ENCODE measurements at regions not wholly inside any gene's neighbourhood (a gene's known extent, or its start where the extent isn't known, plus 50 kb on each side); places are given as distances from the start of the nearest gene placed in this dataset.

DNA sequence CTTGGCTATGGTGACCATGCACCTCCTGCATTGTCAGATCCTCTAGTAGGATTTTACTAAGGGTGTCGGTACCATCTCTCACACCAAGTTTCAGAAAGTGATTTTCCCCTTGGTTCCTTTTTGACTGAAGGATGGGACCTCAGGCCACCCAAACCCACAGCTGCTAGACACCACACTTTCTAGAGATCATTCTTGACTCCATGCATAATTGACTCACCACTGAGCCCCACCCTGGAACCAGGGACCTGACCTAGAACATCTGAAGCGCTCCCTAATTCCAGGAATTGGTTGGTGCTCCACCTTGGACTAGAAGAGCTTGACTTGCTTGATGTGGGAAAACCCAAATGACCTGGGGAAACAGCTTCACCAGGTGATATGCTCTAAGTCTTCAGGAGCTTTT lies 206.8 kb upstream of the EGLN3 start:
- Histone ChIP-seq H3K4me1 (ENCODE audit: control insufficient read depth in 1 of 2, insufficient read depth in 2 of 2, low read length in 2 of 2) (no peaks in the 10 kb centered on the region), H3K79me2 (ENCODE audit: insufficient read depth, low read length) (no peaks in the 10 kb centered on the region), H3K27ac (ENCODE audit: low read depth, low read length) (no peak overlapping the region), H2AFZ (ENCODE audit: low read depth, low read length, poor library complexity, severe bottlenecking) (no peak overlapping the region), H3K9ac (ENCODE audit: low read length) (no peak overlapping the region), H4K20me1 (ENCODE audit: insufficient read depth) (no peaks in the 10 kb centered on the region), H3K4me2 (ENCODE audit: low read length) (no peak overlapping the region), H3K9me2 (ENCODE audit: insufficient read depth) (no peaks in the 10 kb centered on the region), H3K36me3 (ENCODE audit: control insufficient read depth in 1 of 2, insufficient read depth in 2 of 2, low read length in 2 of 2) (no peaks in the 10 kb centered on the region), H3K27me3 (ENCODE audit: insufficient read depth, low read length) (peaks cover 9% of the 10 kb centered on the region), H3K4me3 (replicated peaks in 1 of 2; ENCODE audit: low read depth in 1 of 2, low read length in 2 of 2) (no peak overlapping the region), H3K9me3 (ENCODE audit: control insufficient read depth in 1 of 2, insufficient read depth in 1 of 2, low read depth in 1 of 2, low read length in 2 of 2) (no peaks in the 10 kb centered on the region)
- no peak for DNase-seq (ENCODE audit: low read depth, low spot score)
- RAD21 ChIA-PET (ENCODE audit: low non-redundant PET in 1 of 2, low total read pairs in 2 of 2, uncharacterized antibody in 2 of 2, unreplicated experiment in 2 of 2) = no interaction called here
- CTCF ChIA-PET = no interaction called here
- TF ChIP-seq EZH2 (IDR thresholded peaks at IDR 0.05) = no peak
- TF ChIP-seq JUND (IDR thresholded peaks at IDR 0.05) = no peak
- TF ChIP-seq, protein P1, sequence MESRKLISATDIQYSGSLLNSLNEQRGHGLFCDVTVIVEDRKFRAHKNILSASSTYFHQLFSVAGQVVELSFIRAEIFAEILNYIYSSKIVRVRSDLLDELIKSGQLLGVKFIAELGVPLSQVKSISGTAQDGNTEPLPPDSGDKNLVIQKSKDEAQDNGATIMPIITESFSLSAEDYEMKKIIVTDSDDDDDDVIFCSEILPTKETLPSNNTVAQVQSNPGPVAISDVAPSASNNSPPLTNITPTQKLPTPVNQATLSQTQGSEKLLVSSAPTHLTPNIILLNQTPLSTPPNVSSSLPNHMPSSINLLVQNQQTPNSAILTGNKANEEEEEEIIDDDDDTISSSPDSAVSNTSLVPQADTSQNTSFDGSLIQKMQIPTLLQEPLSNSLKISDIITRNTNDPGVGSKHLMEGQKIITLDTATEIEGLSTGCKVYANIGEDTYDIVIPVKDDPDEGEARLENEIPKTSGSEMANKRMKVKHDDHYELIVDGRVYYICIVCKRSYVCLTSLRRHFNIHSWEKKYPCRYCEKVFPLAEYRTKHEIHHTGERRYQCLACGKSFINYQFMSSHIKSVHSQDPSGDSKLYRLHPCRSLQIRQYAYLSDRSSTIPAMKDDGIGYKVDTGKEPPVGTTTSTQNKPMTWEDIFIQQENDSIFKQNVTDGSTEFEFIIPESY (IDR thresholded peaks at IDR 0.05; ENCODE audit: extremely low read depth, insufficient replicate concordance, low read length) = no peak
- no peak for TF ChIP-seq SRF (IDR thresholded peaks at IDR 0.05; ENCODE audit: low read depth)
- no peak for TF ChIP-seq ATF3 (IDR thresholded peaks at IDR 0.05)
- TF ChIP-seq REST (IDR thresholded peaks at IDR 0.05; ENCODE audit: low read depth) = no peak
- no TSS peak for BruUV-seq (replicated peaks)
- ATAC-seq = no peak
- POLR2A ChIA-PET = no interaction called here
- intact Hi-C loops (cut with micrococcal nuclease) = no loop called here

All from HCT116 (cell line).